ENCODE measurements at regions not wholly inside any gene's neighbourhood (a gene's known extent, or its start where the extent isn't known, plus 50 kb on each side); places are given as distances from the start of the nearest gene placed in this dataset.

GRCh38 chr14:105864651-105865265 lies 338.4 kb downstream of the TMEM121 start:
- TF ChIP-seq, protein P1, sequence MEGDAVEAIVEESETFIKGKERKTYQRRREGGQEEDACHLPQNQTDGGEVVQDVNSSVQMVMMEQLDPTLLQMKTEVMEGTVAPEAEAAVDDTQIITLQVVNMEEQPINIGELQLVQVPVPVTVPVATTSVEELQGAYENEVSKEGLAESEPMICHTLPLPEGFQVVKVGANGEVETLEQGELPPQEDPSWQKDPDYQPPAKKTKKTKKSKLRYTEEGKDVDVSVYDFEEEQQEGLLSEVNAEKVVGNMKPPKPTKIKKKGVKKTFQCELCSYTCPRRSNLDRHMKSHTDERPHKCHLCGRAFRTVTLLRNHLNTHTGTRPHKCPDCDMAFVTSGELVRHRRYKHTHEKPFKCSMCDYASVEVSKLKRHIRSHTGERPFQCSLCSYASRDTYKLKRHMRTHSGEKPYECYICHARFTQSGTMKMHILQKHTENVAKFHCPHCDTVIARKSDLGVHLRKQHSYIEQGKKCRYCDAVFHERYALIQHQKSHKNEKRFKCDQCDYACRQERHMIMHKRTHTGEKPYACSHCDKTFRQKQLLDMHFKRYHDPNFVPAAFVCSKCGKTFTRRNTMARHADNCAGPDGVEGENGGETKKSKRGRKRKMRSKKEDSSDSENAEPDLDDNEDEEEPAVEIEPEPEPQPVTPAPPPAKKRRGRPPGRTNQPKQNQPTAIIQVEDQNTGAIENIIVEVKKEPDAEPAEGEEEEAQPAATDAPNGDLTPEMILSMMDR (IDR thresholded peaks at IDR 0.05), result no peak
- no peak for TF ChIP-seq POLR2A (IDR thresholded peaks at IDR 0.05)
- no peak for TF ChIP-seq EP300 (IDR thresholded peaks at IDR 0.05; ENCODE audit: low read depth)
- TF ChIP-seq POLR2AphosphoS5 (IDR thresholded peaks at IDR 0.05), result no peak
